Stimulated activated CD8-positive, alpha-beta memory T cell treated with anti-CD3 and anti-CD28 coated beads, Interleukin-15, amount 100 ng/mL, for 24 hours (primary cell): ENCODE measurements at regions not wholly inside any gene's neighbourhood (a gene's known extent, or its start where the extent isn't known, plus 50 kb on each side); places are given as distances from the start of the nearest gene placed in this dataset.
"Not testable (repeated sequence)": the region's sequence is repeated elsewhere in the genome, so short reads cannot be mapped to it uniquely, and the experiment has no call there.

Experiments used
- DNase-seq: peaks from one replicate; pipeline ENCODE4 v3.0.0-alpha.2; 2020; ENCODE audit warnings: low read depth

DNA sequence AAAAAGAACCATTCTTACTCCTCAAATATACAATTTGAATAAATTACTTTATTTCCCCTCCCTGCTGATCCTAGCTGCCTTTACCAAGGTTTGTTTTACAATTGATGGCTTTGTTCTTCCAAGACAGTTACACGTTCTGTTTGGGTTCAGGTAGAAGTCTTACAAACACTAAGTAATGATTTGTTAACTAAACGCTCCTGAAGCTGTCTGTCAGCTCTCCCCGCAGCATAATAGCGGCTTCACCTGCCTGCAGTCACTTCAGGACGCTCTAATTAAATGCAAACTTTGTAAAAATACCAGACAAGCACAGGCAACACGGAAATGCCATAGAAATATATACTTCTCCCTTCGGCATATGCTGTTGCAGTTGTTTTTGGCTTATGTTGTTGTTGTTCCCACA is 176.4 kb upstream of the MDFIC2 start:
- DNase-seq, result no peak

DNA sequence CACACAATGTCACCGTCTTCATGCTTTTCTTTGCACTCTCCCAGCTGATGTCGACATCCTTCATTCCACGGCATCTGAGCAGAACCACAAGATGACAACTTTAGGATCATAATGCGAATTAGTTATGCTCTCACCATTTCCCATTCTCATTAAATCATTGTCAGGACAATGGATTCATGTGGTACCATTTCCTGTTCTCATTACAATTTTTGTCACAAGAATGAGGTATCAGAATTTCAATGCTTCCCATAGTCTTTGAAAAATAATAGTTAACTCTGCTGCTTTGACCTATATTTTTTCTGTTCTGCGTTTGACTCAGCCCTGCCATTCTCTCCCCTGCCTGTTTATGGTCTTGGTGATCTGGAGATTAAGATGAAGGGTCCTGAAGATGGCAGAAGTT is 175.7 kb upstream of the MDFIC2 start:
- no peak for DNase-seq

DNA sequence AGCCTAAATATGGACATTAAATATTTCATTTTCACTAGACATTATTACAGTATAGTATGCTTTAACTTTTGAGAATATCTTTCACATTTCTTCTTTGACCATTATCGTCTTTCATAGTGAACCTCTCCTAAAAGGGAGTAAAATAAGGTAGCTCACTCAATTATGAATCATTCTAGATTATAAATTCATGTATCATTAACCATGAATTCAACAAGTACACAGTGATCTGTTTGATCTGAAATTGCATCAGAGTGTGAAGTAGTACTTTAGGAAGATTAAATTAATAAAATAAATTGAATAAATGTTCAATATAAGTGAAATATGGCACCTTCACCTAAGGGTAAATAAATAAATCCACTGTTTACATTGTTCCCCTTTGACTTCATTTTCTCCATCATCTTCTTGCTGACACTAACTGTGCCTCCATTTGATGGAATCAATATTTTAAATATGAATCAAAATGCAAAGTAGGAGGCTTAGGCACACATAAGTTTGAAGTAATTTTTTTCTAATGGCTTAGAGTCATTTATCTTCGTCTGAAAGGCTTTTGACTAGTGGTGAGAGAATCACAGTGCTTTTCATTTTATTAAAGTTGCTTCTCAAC is 174.1 kb upstream of the MDFIC2 start:
- no peak for DNase-seq

DNA sequence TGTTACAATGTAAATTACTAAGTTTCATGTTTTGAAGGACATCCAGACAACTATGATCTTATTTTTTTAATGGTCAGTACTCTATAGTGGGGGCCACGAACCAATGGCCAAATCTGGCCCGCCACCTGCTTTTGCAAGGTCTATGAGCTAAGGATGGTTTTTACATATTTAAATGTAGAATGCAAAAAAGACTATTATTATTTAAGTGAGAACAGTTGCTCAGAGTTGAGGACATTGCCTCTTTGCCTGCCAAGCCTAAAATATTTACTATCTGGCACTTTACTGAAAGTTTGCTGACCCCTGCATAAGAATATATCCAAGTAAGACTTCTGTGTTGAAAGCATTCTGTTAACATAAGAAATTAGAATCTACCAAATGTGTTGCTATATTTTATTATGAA is 163.7 kb upstream of the MDFIC2 start:
- no peak for DNase-seq

DNA sequence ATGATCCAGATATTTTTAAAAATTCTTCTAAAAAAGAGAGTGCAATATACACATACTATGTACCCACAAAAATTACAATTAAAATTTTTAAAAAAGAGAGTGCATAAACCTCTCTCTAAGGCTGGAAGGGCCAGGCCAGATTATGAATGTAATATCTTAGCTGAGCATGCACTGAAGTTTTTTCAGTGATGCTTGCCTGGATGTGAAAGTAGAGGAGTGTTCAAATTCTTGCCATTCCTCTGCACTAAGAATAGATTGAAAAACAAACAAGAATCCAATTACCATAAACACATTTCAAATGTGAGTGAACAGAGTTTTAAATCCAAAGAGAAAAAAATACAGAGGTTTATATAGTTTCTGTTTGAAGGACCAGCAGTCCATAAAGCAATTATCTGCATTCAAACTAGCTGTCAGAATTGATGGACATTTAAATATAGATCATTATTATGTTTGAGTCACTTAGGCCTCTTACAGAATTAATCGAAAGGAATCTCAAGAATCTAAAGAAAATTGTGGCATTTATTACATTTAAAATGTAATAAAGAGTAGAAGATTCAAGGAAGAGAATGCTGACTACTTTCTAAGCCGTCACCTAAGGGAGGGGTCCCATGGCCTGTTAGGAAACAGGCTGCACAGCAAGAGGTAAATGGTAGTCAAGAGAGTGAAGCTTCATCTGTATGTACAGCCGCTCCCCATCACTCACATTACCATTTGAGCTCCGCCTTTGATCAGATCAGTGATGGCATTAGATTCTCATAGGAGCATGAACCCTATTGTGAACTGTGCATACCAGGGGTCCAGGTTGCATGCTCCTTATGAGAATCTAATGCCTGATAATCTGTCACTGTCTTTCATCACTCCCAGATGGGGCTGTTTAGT is 159.3 kb upstream of the MDFIC2 start:
- DNase-seq, result no peak

DNA sequence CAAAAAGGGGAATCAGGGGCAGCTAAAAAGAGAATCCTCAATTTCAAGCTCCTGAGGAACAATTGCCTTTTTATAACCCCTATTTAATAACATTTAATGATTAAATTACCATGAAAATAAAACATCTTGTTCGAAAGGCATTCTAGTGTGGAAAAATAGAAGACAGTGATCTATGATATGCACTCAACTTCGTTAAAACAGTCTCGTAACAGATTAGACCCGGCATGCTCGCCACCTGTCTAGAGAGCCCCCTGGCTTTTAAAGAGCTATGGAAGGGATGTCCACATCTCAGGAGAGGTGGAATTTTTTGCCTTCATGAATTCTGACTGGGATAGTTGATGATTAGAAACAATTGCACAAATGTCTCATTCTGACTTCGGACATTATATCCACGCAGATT is 153.7 kb upstream of the MDFIC2 start:
- DNase-seq, result no peak

DNA sequence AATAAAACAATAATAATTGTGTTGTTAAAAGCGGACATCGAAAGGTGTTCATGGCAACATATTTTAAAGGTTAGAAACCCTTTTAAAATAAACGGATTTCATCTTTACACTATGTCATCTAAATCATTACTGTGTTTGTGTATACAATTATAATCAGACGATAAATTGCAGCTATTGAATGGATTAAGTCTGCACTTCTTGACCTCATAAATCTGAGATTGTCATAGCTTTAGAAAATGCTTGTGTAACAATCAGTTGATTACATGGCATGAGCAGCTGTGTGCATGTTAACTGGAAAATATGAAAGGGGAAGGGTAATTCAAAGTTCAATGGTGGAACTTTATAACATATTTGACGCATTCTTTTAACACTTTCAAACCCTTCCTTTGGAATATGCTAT is 152.4 kb upstream of the MDFIC2 start:
- DNase-seq, result no peak

DNA sequence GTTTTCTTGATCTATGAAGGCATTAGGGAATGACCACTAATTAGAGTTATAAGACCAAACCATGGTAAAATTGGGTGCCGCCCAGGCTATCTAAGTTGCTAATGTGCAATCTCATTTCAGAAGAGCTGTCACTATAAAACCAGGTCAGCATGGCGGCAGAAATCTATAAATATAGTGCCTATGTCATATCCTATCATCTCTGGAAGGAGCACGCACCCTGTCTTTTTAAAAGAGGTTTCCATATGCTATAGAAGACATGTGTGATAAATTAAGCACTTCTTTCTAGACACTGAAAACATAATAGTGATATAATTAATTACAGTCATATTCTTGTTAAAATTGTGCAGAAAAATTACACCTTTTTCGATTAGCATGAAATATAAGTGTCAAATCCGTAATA is 152.0 kb upstream of the MDFIC2 start:
- no peak for DNase-seq

DNA sequence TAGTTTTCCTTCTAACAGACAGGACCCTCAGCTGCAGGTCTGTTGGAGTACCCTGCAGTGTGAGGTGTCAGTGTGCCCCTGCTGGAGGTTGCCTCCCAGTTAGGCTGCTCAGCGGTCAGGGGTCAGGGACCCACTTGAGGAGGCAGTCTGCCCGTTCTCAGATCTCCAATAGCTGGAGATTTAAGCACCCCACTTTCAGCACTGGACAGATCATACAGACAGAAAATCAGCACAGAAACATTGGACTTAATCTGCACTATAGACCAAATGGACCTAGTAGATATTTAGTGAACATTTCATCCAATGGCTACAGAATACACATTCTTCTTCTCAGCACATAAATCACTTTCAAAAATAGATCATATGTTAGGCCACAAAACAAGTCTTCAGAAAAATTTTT is 137.8 kb upstream of the MDFIC2 start:
- DNase-seq, result not testable (repeated sequence)

DNA sequence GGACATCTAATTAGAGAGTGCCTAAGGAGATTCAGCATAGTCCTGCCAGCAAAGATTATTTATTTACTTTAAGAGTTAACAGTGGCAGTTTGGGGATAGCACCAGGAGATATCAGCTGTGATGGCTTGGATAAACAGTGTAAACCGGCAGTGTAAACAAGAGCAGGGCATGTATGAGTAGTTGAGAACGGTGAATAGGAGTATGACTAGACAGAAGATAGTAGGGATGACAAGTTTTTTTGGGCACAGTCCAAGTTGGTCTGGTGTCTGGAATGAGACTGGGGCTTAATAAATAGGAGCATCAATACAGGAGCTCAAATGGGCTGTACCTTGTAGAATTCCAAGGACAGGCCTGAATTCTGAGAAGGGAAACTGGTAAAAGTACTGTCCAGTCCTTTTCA is 123.0 kb upstream of the MDFIC2 start:
- DNase-seq, result not testable (repeated sequence)

DNA sequence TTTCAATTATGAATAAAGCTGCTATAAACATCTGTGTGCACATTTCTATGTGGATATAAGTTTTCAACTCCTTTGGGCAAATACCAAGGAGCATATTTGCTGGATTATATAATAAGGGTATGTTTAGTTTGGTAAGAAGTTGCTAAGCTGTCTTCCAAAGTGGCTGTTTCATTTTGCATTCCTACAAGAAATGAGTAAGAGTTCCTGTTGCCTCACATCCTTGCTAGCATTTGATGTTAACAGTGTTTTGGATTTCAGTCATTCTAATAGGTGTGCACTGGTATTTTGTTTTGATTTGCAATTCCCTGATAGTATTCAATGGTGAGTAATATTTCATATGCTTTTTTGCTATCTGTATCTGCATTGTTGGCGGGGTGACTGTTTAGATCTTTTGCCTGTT is 120.7 kb upstream of the MDFIC2 start:
- DNase-seq, result no peak

DNA sequence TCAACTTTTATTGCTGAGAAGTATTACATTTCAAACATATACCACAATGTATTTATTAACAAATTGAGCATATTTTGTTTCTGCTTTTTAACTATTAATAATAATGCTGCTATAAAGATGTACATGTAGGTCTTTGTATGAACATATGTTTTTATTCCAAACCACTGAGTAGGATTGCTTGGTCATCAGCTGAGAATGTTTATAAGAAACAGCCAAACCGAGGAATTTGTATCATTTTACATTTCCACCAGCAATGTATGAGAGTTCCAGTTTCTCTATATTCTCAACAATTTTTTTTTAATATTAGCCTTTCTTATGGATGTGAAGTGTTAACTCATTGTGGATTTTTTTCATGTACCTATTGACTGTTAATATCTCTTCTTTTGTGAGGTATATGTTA is 119.5 kb upstream of the MDFIC2 start:
- DNase-seq, result no peak

DNA sequence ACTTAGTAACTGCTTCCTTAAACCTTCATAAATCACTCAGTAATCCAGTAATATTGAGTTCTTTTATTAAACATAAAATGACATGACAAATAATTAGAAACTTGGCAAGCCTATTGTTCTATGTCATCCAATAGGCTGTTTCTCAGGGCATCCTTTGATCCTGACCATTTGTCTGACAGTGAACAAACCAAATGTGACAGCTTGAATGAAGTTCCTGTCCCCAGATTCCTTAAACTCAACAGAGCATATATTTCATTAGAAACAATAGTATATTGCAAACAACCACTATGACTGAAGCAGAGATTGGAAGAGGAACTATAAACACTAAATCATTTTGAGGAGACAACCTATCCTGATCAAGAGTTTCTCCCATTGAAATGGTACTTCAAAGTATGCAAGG is 113.6 kb upstream of the MDFIC2 start:
- DNase-seq, result no peak

DNA sequence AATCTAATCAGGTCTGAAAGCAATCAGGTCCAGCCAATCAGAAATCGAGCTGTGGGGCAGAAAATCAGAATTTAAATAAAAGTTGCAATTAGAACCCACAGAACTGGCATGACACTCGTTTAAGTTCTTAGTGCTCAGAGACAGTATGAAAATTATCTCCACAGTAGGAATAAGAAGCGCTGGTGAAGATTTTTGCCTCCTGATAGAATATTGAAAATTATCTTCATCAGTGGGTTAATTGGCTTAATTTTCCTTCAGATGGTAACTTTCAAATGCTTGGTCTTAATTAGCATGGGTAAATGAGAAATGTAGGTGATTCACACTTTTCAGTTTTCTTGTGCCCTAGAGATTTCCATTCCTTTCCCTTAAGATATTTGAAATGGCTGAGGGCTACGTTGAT is 109.1 kb upstream of the MDFIC2 start:
- DNase-seq, result no peak

DNA sequence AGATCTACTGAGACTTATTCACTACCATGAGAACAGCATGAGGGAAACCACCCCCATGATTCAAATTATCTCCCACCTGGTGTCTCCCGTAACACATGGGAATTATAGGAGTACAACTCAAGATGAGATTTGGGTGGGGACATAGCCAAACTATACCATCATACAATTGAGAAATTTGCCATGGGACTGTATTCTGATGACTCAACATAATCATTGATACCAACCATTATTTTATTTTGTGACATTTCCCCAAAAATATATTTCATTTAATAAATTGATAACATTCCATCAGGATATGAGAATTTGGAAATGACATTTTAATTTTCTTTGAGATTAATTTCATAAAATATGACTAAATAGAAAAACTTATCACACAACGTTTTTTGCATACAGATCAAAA is 96.6 kb upstream of the MDFIC2 start:
- no peak for DNase-seq

DNA sequence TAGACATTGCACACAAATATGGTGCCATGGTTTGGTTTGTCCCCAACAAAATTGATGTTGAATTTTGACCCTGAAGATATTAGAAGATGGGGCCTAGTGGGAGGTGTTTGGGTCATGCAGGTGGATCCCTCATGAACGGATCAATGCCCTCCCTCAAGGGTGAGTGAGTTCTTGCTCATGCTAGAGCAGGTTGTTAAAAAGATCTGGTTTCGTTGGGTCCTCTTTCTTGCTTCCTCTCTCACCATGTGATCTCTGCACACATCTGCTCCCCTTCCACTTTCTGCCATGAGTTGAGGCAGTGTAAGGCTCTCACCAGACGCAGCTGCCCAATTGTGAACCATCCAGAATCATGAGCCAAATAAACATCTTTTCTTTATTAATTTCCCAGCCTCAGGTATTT is 87.8 kb upstream of the MDFIC2 start:
- DNase-seq, result no peak

DNA sequence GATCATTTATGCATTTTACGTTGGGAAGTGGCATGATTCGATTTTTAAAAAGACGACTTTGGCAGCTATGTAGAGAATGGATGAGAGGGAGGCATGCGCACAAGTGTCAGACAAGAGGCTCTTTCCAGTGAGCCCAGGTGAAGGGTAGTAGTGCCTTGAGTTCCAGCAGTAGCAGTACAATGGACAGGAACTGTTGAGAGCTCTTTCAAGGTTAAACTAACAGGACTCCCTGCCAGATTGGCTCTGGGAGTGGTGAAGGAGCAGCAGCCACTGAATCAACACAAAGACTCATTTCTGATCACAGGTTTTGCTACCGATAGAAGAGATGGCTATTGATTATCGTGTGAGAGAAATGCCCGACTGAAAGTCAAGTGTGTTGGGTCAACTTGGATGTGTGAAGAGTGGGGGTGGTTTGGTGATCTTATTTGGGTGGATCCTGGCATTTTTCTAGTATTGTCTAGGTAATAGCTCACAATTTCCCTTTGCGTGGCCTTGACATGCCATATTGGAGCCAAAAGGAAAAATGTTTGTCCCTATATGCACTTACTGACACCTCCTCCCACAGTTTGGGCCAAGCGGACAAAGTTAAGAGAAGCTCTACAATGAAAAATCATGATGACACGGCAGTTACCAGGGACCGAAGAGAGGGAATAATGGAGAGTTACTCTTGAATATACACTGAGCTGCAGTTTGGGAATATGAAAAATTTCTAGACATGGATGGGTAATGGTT is 81.6 kb upstream of the MDFIC2 start:
- no peak for DNase-seq

DNA sequence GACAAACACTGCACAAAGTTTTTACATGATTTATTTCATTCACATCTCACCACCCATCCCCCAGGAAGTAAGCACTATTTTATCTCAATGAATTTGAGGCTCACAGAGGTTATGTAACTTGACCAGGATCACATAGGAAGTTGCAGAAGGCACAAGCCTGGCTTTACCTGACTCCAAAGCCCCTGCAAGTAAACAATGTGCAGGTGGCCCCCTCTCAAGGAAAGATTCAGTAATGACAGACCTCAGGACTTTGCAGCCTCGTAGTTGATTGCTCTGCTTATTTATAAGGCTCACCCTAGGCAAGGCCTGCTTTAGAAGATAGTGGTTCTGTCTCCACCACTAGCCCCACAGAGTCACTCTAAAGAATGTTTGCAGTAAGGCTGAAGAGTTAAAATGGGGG is 79.8 kb upstream of the MDFIC2 start:
- DNase-seq, result no peak

DNA sequence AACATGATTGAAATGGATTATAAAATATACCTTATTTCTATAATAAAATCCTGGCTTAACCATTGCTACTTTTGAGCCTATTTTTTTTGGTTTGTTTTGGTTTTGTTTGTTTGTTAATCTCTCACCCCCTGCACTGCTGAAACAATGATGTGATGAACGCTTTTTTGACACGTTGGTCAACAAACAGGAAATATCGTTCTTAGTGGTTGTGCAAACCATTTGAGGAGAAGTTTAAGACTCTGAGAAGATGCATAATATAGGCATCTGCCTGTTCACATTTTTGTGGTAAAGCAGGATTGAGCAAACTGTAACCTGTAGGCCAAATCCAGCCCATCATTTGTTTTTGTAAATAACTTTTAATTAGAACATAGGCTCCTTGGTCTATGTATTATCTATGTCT is 75.5 kb upstream of the MDFIC2 start:
- DNase-seq, result no peak

DNA sequence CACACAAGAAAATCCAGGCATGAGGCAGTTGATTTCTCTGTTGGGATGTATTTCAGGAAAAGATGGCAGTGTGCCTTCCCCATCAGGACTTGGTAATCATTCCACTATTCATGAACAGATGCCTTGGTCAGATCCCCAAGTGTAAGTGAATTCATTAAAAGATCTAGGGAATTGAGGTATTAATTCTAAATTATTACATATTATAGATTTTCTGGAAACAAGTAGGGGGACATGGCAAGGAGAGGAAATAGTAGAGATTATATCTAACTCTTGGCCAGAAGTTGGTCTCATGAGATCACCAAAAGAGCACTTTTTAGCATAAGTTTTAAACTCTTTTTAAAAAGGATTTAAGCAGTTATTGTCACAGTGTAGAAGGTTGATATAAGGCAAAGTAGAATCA is 74.4 kb upstream of the MDFIC2 start:
- DNase-seq, result no peak

DNA sequence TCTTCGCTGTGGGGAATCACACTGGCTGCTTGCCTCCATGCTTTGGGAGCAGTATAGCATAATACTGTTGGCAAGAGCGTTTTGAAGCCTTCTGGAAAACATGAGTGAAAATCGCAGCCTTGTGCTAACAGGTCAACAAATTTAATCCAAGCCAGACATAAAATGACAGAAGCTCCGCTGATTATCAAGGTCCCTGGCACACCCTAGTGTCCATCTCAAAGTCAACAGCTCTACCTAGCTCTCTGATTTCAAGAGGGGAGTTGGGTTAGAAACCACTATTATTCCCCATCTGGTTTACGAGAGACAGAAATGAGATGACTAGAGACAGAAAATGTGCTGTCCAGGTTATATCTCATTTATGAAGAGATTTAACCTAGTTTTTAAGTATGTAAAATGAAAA is 73.6 kb upstream of the MDFIC2 start:
- DNase-seq, result no peak

DNA sequence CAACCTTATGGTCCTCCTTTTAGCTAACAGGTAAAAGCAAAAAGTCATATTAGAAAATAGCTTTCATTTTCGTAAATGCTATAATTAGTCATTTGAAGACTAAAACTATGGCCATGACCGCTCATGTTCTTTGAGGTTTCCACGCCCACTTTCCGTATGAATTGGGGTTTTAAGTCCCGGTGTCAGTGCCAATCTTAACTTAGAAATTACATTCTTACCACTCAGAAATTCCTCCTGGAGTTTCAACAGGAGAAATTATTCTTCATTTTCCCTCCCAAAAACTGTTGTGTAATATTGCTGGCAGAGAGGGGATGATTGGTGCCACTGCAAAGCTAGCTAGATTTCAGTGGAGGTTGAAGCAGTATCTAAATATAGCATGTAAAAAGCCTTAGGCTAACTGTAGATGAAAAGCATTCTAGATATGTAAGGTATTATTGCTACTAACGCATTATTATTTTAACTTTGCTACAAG is 71.0 kb upstream of the MDFIC2 start:
- no peak for DNase-seq

DNA sequence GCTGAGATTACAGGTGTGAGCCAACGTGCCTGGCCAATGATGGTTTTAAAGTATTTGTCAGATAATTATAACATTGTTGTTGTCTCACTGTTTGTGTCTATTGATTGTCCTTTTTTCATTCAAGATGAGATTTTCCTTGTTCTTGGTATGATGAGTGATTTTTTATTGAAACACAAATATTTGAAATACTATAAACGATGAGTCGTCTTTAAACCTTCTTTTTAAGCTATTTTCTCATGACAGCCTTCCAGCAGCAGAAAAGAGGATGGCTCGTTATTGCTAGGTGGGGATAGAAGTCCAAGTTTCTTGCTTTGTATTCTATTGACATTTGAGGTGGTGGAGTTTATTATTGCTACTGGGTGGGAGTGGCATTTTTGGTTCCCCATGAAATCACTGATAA is 61.7 kb upstream of the MDFIC2 start:
- no peak for DNase-seq
